PFSK-1 (cell line): ENCODE measurements at regions not wholly inside any gene's neighbourhood (a gene's known extent, or its start where the extent isn't known, plus 50 kb on each side); places are given as distances from the start of the nearest gene placed in this dataset.

ENCODE experiments used
- POLR2AphosphoS5 ChIP-seq: IDR thresholded peaks from 2 replicates; pipeline ENCODE4 v1.6.1; 2012; ENCODE audit warnings: low read depth, mild to moderate bottlenecking, control low read depth, low read length, moderate library complexity
- REST ChIP-seq, 2 experiments: IDR thresholded peaks; 2 replicates each; pipeline versions ENCODE4 v1.6.1 to v1.8.0; 2011 to 2012; ENCODE audit warnings: low read depth in 2 of 2, low read length in 2 of 2, control low read depth in 1 of 2, inconsistent platforms in 1 of 2, mild to moderate bottlenecking in 1 of 2, moderate library complexity in 1 of 2; ENCODE audit not compliant: insufficient read depth in 1 of 2
- TAF1 ChIP-seq: IDR thresholded peaks from 2 replicates; pipeline ENCODE4 v1.6.1; 2012; ENCODE audit warnings: low read length, control low read depth, borderline replicate concordance; ENCODE audit not compliant: insufficient read depth

- no peak for TF ChIP-seq TAF1
- TF ChIP-seq POLR2AphosphoS5: no peak
- no peak for TF ChIP-seq REST (IDR thresholded peaks at IDR 0.05; ENCODE audit: insufficient read depth in 1 of 2, low read depth in 2 of 2, low read length in 2 of 2)
Observed at GRCh38 chr14:53696217-53696965, 260.2 kb downstream of the BMP4 start.
